HEK293 (cell line): ENCODE measurements at regions not wholly inside any gene's neighbourhood (a gene's known extent, or its start where the extent isn't known, plus 50 kb on each side); places are given as distances from the start of the nearest gene placed in this dataset.

Source experiments
- HOXA7 ChIP-seq: sonication (generic); formaldehyde crosslinking; IDR thresholded peaks from 2 replicates; pipeline ENCODE4 v1.8.1; 2022; ENCODE audit warnings: missing genetic modification reagents, borderline replicate concordance
- MYNN ChIP-seq: fragments of 450-650 bp; formaldehyde crosslinking; IDR thresholded peaks from 2 replicates; pipeline ENCODE4 v1.5.1; 2016; ENCODE audit warnings: missing biosample characterization, missing genetic modification characterization, borderline replicate concordance
- REPIN1 ChIP-seq: fragments of 450-650 bp; formaldehyde crosslinking; IDR thresholded peaks from 2 replicates; pipeline ENCODE4 v1.5.1; 2017; ENCODE audit warnings: missing biosample characterization, missing genetic modification characterization, low read depth
- ZEB2 ChIP-seq: fragments of 450-650 bp; formaldehyde crosslinking; IDR thresholded peaks from 2 replicates; pipeline ENCODE4 v1.5.1; 2016; ENCODE audit warnings: missing biosample characterization, missing genetic modification characterization
- ZNF138 ChIP-seq: fragments of 450-650 bp; formaldehyde crosslinking; IDR thresholded peaks from 2 replicates; pipeline ENCODE4 v1.5.1; 2016; ENCODE audit warnings: missing biosample characterization, missing genetic modification characterization, borderline replicate concordance
- ZNF274 ChIP-seq, 2 experiments: fragments of 200-500 bp in 1 of 2; fragments of 450-650 bp in 1 of 2; sonication (Bioruptor generic) in 1 of 2; formaldehyde crosslinking in 1 of 2; IDR thresholded peaks; 2 replicates each; pipeline versions ENCODE4 v1.5.1 to v1.6.1; 2014 to 2016; ENCODE audit warnings: borderline replicate concordance in 1 of 2, inconsistent platforms in 1 of 2, low read length in 1 of 2, missing biosample characterization in 1 of 2, missing genetic modification characterization in 1 of 2
- ZNF600 ChIP-seq: fragments of 450-650 bp; formaldehyde crosslinking; IDR thresholded peaks from 2 replicates; pipeline ENCODE4 v1.5.1; 2016; ENCODE audit warnings: missing biosample characterization, missing genetic modification characterization
- ZNF707 ChIP-seq: fragments of 450-650 bp; formaldehyde crosslinking; IDR thresholded peaks from 2 replicates; pipeline ENCODE4 v1.5.1; 2016; ENCODE audit warnings: missing biosample characterization, missing genetic modification characterization
- ZNF777 ChIP-seq: fragments of 450-650 bp; formaldehyde crosslinking; IDR thresholded peaks from 2 replicates; pipeline ENCODE4 v1.5.1; 2017; ENCODE audit warnings: missing biosample characterization, missing genetic modification characterization, borderline replicate concordance
- TF ChIP-seq, protein P1 (sequence below): fragments of 450-650 bp; formaldehyde crosslinking; IDR thresholded peaks from 2 replicates; pipeline ENCODE4 v1.5.1; 2016; ENCODE audit warnings: missing biosample characterization, missing genetic modification characterization
- TF ChIP-seq, protein P2 (sequence below): fragments of 450-650 bp; formaldehyde crosslinking; IDR thresholded peaks from 2 replicates; pipeline ENCODE4 v1.5.1; 2016; ENCODE audit warnings: missing biosample characterization, missing genetic modification characterization
- TF ChIP-seq, protein P3 (sequence below): fragments of 450-650 bp; formaldehyde crosslinking; IDR thresholded peaks from 2 replicates; pipeline ENCODE4 v1.5.1; 2016; ENCODE audit warnings: missing biosample characterization, missing genetic modification characterization
- TF ChIP-seq, protein P4 (sequence below): fragments of 450-650 bp; formaldehyde crosslinking; IDR thresholded peaks from 2 replicates; pipeline ENCODE4 v1.5.1; 2016; ENCODE audit warnings: missing biosample characterization, missing genetic modification characterization, low read depth

DNA sequence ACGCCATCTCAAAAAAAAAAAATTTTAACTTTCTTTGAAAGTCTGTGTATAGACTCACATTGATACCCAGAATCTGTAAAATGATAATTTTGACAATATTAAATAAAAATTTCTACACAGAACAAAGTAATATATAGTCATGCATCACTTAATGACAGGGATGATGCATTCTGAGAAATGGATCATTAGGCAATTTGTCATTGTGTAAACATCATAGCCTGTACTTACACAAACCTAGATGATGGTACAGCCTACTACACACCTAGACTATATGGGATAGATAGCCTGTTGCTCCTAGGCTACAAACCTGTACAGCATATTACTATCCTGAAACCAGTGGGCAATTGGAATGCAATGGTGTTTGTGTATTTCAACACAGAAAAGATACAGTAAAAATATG lies 107.7 kb downstream of the BLTP1 start:
- TF ChIP-seq MYNN (tag by site-specific recombination) (no peak), ZNF600 (tag by site-specific recombination) (no peak), ZEB2 (tag by site-specific recombination) (no peak), ZNF138 (tag by site-specific recombination) (no peak), ZNF707 (tag by site-specific recombination) (no peak), ZNF777 (tag by site-specific recombination) (no peak), REPIN1 (no peak), ZNF274 (IDR thresholded peaks at IDR 0.05; ENCODE audit: low read length) (no peak), ZNF274 (tag by site-specific recombination; IDR thresholded peaks at IDR 0.05; ENCODE audit: borderline replicate concordance) (no peak), HOXA7 (CRISPR knock-in tag) (no peak)
- TF ChIP-seq, protein P1, sequence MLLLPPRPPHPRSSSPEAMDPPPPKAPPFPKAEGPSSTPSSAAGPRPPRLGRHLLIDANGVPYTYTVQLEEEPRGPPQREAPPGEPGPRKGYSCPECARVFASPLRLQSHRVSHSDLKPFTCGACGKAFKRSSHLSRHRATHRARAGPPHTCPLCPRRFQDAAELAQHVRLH (tag by site-specific recombination): no peak
- TF ChIP-seq, protein P2, sequence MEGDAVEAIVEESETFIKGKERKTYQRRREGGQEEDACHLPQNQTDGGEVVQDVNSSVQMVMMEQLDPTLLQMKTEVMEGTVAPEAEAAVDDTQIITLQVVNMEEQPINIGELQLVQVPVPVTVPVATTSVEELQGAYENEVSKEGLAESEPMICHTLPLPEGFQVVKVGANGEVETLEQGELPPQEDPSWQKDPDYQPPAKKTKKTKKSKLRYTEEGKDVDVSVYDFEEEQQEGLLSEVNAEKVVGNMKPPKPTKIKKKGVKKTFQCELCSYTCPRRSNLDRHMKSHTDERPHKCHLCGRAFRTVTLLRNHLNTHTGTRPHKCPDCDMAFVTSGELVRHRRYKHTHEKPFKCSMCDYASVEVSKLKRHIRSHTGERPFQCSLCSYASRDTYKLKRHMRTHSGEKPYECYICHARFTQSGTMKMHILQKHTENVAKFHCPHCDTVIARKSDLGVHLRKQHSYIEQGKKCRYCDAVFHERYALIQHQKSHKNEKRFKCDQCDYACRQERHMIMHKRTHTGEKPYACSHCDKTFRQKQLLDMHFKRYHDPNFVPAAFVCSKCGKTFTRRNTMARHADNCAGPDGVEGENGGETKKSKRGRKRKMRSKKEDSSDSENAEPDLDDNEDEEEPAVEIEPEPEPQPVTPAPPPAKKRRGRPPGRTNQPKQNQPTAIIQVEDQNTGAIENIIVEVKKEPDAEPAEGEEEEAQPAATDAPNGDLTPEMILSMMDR (tag by site-specific recombination): no peak
- TF ChIP-seq, protein P3, sequence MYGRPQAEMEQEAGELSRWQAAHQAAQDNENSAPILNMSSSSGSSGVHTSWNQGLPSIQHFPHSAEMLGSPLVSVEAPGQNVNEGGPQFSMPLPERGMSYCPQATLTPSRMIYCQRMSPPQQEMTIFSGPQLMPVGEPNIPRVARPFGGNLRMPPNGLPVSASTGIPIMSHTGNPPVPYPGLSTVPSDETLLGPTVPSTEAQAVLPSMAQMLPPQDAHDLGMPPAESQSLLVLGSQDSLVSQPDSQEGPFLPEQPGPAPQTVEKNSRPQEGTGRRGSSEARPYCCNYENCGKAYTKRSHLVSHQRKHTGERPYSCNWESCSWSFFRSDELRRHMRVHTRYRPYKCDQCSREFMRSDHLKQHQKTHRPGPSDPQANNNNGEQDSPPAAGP (tag by site-specific recombination): no peak
- TF ChIP-seq, protein P4, sequence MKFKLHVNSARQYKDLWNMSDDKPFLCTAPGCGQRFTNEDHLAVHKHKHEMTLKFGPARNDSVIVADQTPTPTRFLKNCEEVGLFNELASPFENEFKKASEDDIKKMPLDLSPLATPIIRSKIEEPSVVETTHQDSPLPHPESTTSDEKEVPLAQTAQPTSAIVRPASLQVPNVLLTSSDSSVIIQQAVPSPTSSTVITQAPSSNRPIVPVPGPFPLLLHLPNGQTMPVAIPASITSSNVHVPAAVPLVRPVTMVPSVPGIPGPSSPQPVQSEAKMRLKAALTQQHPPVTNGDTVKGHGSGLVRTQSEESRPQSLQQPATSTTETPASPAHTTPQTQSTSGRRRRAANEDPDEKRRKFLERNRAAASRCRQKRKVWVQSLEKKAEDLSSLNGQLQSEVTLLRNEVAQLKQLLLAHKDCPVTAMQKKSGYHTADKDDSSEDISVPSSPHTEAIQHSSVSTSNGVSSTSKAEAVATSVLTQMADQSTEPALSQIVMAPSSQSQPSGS (tag by site-specific recombination): no peak
